Spleen (tissue), 11 donors: ENCODE measurements at regions not wholly inside any gene's neighbourhood (a gene's known extent, or its start where the extent isn't known, plus 50 kb on each side); places are given as distances from the start of the nearest gene placed in this dataset.
"Not testable (repeated sequence)": the region's sequence is repeated elsewhere in the genome, so short reads cannot be mapped to it uniquely, and the experiment has no call there.

Source experiments
- DNase-seq: peaks from one replicate; pipeline ENCODE4 v3.0.0-alpha.2; 2020
- H3K27ac ChIP-seq, 8 donors: fragments of 200-600 bp; sonication (generic) in 7 of 8; 1 replicate in 4 of 8; 2 replicates in 4 of 8; pipeline versions ENCODE4 v1.5.0 to v1.8.0; 2016 to 2021; ENCODE audit warnings: inconsistent platforms in 4 of 8, mild to moderate bottlenecking in 4 of 8, moderate library complexity in 1 of 8
- H3K27me3 ChIP-seq, 7 donors: fragments of 200-600 bp; sonication (generic) in 6 of 7; replicated peaks in 1 of 7; 1 replicate in 4 of 7; 2 replicates in 3 of 7; pipeline versions ENCODE4 v1.5.0 to v1.8.0; 2016 to 2021; ENCODE audit warnings: inconsistent platforms in 3 of 7, mild to moderate bottlenecking in 1 of 7
- H3K36me3 ChIP-seq, 6 donors: fragments of 200-600 bp; sonication (generic) in 5 of 6; 1 replicate in 4 of 6; 2 replicates in 2 of 6; pipeline versions ENCODE4 v1.5.0 to v1.8.0; 2016 to 2021; ENCODE audit warnings: inconsistent platforms in 2 of 6
- H3K4me1 ChIP-seq, 6 donors: fragments of 200-600 bp; sonication (generic) in 5 of 6; 1 replicate in 3 of 6; 2 replicates in 3 of 6; pipeline versions ENCODE4 v1.5.0 to v1.8.0; 2016 to 2021; ENCODE audit warnings: inconsistent platforms in 3 of 6
- H3K4me3 ChIP-seq, 8 donors: fragments of 200-600 bp; sonication (generic) in 7 of 8; 1 replicate in 4 of 8; 2 replicates in 4 of 8; pipeline versions ENCODE4 v1.5.0 to v1.8.0; 2016 to 2021; ENCODE audit warnings: inconsistent platforms in 4 of 8, mild to moderate bottlenecking in 4 of 8, moderate library complexity in 2 of 8
- H3K9me3 ChIP-seq, 8 donors: fragments of 200-600 bp; sonication (generic) in 7 of 8; 1 replicate in 4 of 8; 2 replicates in 4 of 8; pipeline versions ENCODE4 v1.5.0 to v1.8.0; 2016 to 2021; ENCODE audit warnings: inconsistent platforms in 4 of 8
- CTCF ChIP-seq, 11 experiments: fragments of 200-600 bp in 7 of 11; fragments of 450-650 bp in 4 of 11; sonication (generic) in 4 of 11; IDR thresholded peaks in 8 of 11; conservative IDR thresholded peaks in 3 of 11; 1 replicate in 7 of 11; 2 replicates in 4 of 11; pipeline versions ENCODE4 v1.4.0 to v1.8.0; 2016 to 2021; ENCODE audit warnings: antibody characterized with exemption in 11 of 11, inconsistent platforms in 4 of 11, mild to moderate bottlenecking in 1 of 11
- POLR2A ChIP-seq, 3 donors: fragments of 450-650 bp; IDR thresholded peaks; one replicate each; pipeline ENCODE4 v1.5.1; 2017; ENCODE audit warnings: antibody characterized with exemption in 3 of 3, mild to moderate bottlenecking in 1 of 3
- POLR2AphosphoS5 ChIP-seq, 3 donors: sonication (generic); formaldehyde crosslinking; IDR thresholded peaks; one replicate each; pipeline ENCODE4 v1.5.1; 2017; ENCODE audit warnings: antibody characterized with exemption in 3 of 3
- WGBS, 5 donors: extraction: QIAGEN DNeasy Blood & Tissue Kit in 3 of 5; methylation state at CpG; one replicate each; pipeline versions ENCODE4 v1.1.5 to v1.1.7; 2013 to 2018; 5-methylcytosine and 5-hydroxymethylcytosine counted together
- intact Hi-C: fragments of 100-400 bp; cut with DNase I; formaldehyde crosslinking; loops from one replicate; pipeline ENCODE4 v1.15.0; 2023; ENCODE audit warnings: low total_unique reads
- donor health status: healthy with polysubstance abuse.
- donor health status: DM: no; HTN: no; CAD: no; lungs with moderate emphysema.
- donor health status: DM: no; HTN: no; CAD: no.
- donor health status: Bipolar disorder and iron deficiency.
- donor health status: healthy.
- donor health status: DM: no; HTN: no; CAD: no.
- donor health status: DM: yes; HTN: yes; CAD: no.

GRCh38 chr5:28397502-28397941, 1359.1 kb upstream of the CDH9 start:
- Histone ChIP-seq H3K27me3 (no peaks in the 10 kb centered on the region), H3K27ac (no peak overlapping the region), H3K4me1 (no peaks in the 10 kb centered on the region), H3K36me3 (no peaks in the 10 kb centered on the region), H3K4me3 (no peak overlapping the region), H3K9me3 (peaks cover 0 to 35% (median 4%) of the 10 kb centered on the region in 8 donors)
- TF ChIP-seq POLR2A (IDR thresholded peaks at IDR 0.05) (no peak), CTCF (IDR thresholded peaks at IDR 0.05 in 8 of 11, conservative IDR thresholded peaks at IDR 0.05 in 3 of 11) (no peak), POLR2AphosphoS5 (IDR thresholded peaks at IDR 0.05) (no peak)
- intact Hi-C loops = no loop called here
- 36 to 66% (median 54%) methylated on average over 4 of the region's 4 CpGs for WGBS, 5 donors
- DNase-seq = no peak

- H3K36me3 ChIP-seq = no peaks in the 10 kb centered on the region
- DNase-seq = no peak
- WGBS, 5 donors = 65 to 86% (median 72%) methylated on average over 1 of the region's 1 CpG
- H3K4me1 ChIP-seq = no peaks in the 10 kb centered on the region
- no peak overlapping the region for H3K4me3 ChIP-seq
- H3K9me3 ChIP-seq = peaks cover 0 to 3% (median 0%) of the 10 kb centered on the region in 8 donors
- TF ChIP-seq POLR2A (IDR thresholded peaks at IDR 0.05) (no peak), CTCF (IDR thresholded peaks at IDR 0.05 in 8 of 11, conservative IDR thresholded peaks at IDR 0.05 in 3 of 11) (no peak), POLR2AphosphoS5 (IDR thresholded peaks at IDR 0.05) (no peak)
- no peaks in the 10 kb centered on the region for H3K27me3 ChIP-seq
- intact Hi-C loops = no loop called here
- no peak overlapping the region for H3K27ac ChIP-seq
Measured at GRCh38 chr5:28391277-28391676, 1352.9 kb upstream of the CDH9 start.

- no peaks in the 10 kb centered on the region for H3K27me3 ChIP-seq
- no peaks in the 10 kb centered on the region for H3K36me3 ChIP-seq
- intact Hi-C loops = no loop called here
- H3K9me3 ChIP-seq = no peaks in the 10 kb centered on the region
- no peak overlapping the region for H3K27ac ChIP-seq
- no peak for TF ChIP-seq POLR2A (IDR thresholded peaks at IDR 0.05)
- TF ChIP-seq POLR2AphosphoS5 (IDR thresholded peaks at IDR 0.05) = no peak
- TF ChIP-seq CTCF (IDR thresholded peaks at IDR 0.05 in 8 of 11, conservative IDR thresholded peaks at IDR 0.05 in 3 of 11) = no peak
- H3K4me1 ChIP-seq = no peaks in the 10 kb centered on the region
- H3K4me3 ChIP-seq = no peak overlapping the region
- WGBS, 5 donors = 29 to 74% (median 70%) methylated on average over 1 of the region's 1 CpG
- no peak for DNase-seq
Measured at GRCh38 chr5:28390341-28390740, 1352.0 kb upstream of the CDH9 start.

- H3K36me3 ChIP-seq, DNase-seq, H3K9me3 ChIP-seq, H3K4me1 ChIP-seq, intact Hi-C loops, H3K27me3 ChIP-seq, H3K4me3 ChIP-seq, H3K27ac ChIP-seq: not testable (repeated sequence)
- whole genome bisulfite sequencing, 5 donors = 85 to 97% (median 89%) methylated on average over 3 of the region's 3 CpGs
Measured at GRCh38 chr5:28389727-28390126, 1351.3 kb upstream of the CDH9 start.

GRCh38 chr5:28388428-28388827, 1350.0 kb upstream of the CDH9 start:
- no peak overlapping the region for H3K27ac ChIP-seq
- WGBS, 5 donors = 67 to 82% (median 74%) methylated on average over 2 of the region's 2 CpGs

More at GRCh38 chr5:28388428-28388827, 1350.0 kb upstream of the CDH9 start:
- no peaks in the 10 kb centered on the region for H3K27me3 ChIP-seq
- TF ChIP-seq POLR2AphosphoS5 (IDR thresholded peaks at IDR 0.05) = no peak
- TF ChIP-seq CTCF (IDR thresholded peaks at IDR 0.05 in 8 of 11, conservative IDR thresholded peaks at IDR 0.05 in 3 of 11) = no peak
- no peak for TF ChIP-seq POLR2A (IDR thresholded peaks at IDR 0.05)
- H3K4me1 ChIP-seq = no peaks in the 10 kb centered on the region
- H3K4me3 ChIP-seq = no peak overlapping the region
- intact Hi-C loops = no loop called here
- H3K9me3 ChIP-seq = peaks cover 0 to 6% (median 0%) of the 10 kb centered on the region in 8 donors
- no peak for DNase-seq
- H3K36me3 ChIP-seq = no peaks in the 10 kb centered on the region
